ENCODE measurements at regions not wholly inside any gene's neighbourhood (a gene's known extent, or its start where the extent isn't known, plus 50 kb on each side); places are given as distances from the start of the nearest gene placed in this dataset.

GRCh38 chr6:2439082-2439481, 193.7 kb upstream of the GMDS start:
- no peak for TF ChIP-seq TCF7L2 (IDR thresholded peaks at IDR 0.05; ENCODE audit: low read depth, low read length)
- no peak for TF ChIP-seq CTCF (IDR thresholded peaks at IDR 0.05)
- TF ChIP-seq POLR2AphosphoS5 (IDR thresholded peaks at IDR 0.05; ENCODE audit: low read depth, low read length) = no peak
- TF ChIP-seq REST (IDR thresholded peaks at IDR 0.05; ENCODE audit: insufficient read depth in 1 of 2, low read depth in 2 of 2, low read length in 1 of 2) = no peak
- TF ChIP-seq SIN3A (IDR thresholded peaks at IDR 0.05; ENCODE audit: borderline replicate concordance, insufficient read depth, low read depth, low read length) = no peak

Data from Panc1 (cell line).